BJ (cell line): ENCODE measurements at regions not wholly inside any gene's neighbourhood (a gene's known extent, or its start where the extent isn't known, plus 50 kb on each side); places are given as distances from the start of the nearest gene placed in this dataset.
"Not testable (repeated sequence)": the region's sequence is repeated elsewhere in the genome, so short reads cannot be mapped to it uniquely, and the experiment has no call there.

Experiments used
- CTCF ChIA-PET: fragments of 350-600 bp; formaldehyde crosslinking; extraction: SDS; loops from one replicate; lab custom pipeline; 2021; ENCODE audit warnings: antibody characterized with exemption, inconsistent platforms; lab: Yijun Ruan, JAX
- POLR2A ChIA-PET: fragments of 300-600 bp; sonication (Branson Sonifier 250); formaldehyde crosslinking; extraction: SDS; loops from one replicate; lab custom pipeline; 2021; ENCODE audit warnings: antibody characterized with exemption; lab: Charles Lee
- DNase-seq: peaks from one replicate; pipeline ENCODE4 v3.0.0-alpha.2; 2011; ENCODE audit warnings: low read depth
- H3K27me3 ChIP-seq: 2 replicates; pipeline ENCODE4 v1.6.0; 2011; ENCODE audit warnings: low read length; ENCODE audit not compliant: control insufficient read depth, insufficient read depth
- H3K36me3 ChIP-seq: 2 replicates; pipeline ENCODE4 v1.5.1; 2011; ENCODE audit warnings: low read length; ENCODE audit not compliant: control insufficient read depth, insufficient read depth
- H3K4me3 ChIP-seq: 2 replicates; pipeline ENCODE4 v1.5.1; 2011; ENCODE audit warnings: low read depth, mild to moderate bottlenecking, control low read depth, low read length
- TF ChIP-seq, protein P1 (sequence below): IDR thresholded peaks from 2 replicates; pipeline ENCODE4 v1.5.1; 2011; ENCODE audit warnings: low read depth, mild to moderate bottlenecking, control low read depth, inconsistent platforms, low read length, moderate library complexity; ENCODE audit not compliant: insufficient read depth

- no peaks in the 10 kb centered on the region for H3K36me3 ChIP-seq
- ChIA-PET POLR2A (no interaction called here), CTCF (no interaction called here)
- H3K4me3 ChIP-seq = no peak overlapping the region
- H3K27me3 ChIP-seq = no peaks in the 10 kb centered on the region
- DNase-seq = no peak
- TF ChIP-seq, protein P1, sequence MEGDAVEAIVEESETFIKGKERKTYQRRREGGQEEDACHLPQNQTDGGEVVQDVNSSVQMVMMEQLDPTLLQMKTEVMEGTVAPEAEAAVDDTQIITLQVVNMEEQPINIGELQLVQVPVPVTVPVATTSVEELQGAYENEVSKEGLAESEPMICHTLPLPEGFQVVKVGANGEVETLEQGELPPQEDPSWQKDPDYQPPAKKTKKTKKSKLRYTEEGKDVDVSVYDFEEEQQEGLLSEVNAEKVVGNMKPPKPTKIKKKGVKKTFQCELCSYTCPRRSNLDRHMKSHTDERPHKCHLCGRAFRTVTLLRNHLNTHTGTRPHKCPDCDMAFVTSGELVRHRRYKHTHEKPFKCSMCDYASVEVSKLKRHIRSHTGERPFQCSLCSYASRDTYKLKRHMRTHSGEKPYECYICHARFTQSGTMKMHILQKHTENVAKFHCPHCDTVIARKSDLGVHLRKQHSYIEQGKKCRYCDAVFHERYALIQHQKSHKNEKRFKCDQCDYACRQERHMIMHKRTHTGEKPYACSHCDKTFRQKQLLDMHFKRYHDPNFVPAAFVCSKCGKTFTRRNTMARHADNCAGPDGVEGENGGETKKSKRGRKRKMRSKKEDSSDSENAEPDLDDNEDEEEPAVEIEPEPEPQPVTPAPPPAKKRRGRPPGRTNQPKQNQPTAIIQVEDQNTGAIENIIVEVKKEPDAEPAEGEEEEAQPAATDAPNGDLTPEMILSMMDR = no peak
These were observed 1657.7 kb upstream of the C9orf72 start for GRCh38 chr9:29230931-29231330.

GRCh38 chr9:29233193-29233592, 1659.9 kb upstream of the C9orf72 start:
- Histone ChIP-seq H3K27me3 (no peaks in the 10 kb centered on the region), H3K36me3 (no peaks in the 10 kb centered on the region), H3K4me3 (no peak overlapping the region)
- POLR2A ChIA-PET = no interaction called here
- CTCF ChIA-PET = no interaction called here
- no peak for DNase-seq
- TF ChIP-seq, protein P1 = no peak

GRCh38 chr9:29241320-29241719, 1668.0 kb upstream of the C9orf72 start:
- DNase-seq = no peak
- H3K4me3 ChIP-seq = no peak overlapping the region
- H3K36me3 ChIP-seq = no peaks in the 10 kb centered on the region
- ChIA-PET POLR2A (no interaction called here), CTCF (no interaction called here)
- H3K27me3 ChIP-seq = no peaks in the 10 kb centered on the region
- TF ChIP-seq, protein P1 = no peak

DNA sequence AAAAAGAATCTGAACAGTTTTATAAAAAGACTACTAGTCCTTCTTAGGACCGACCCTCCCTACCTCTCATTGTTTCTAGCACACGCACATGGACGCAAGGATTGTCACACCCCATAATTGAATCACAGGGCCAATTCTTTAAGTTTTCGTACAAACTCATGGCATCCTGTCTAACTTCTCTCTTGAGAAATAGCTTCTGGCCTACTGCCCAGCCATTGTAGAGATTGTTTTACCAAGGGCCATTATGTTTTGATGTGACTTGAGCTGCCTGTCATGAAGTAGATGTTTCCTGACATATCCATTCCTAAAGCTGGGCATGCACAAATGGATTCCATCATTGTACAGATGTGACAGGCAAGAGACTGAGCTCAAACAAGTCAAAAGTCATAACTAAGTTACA, 1672.1 kb upstream of the C9orf72 start:
- TF ChIP-seq, protein P1 = no peak
- Histone ChIP-seq H3K27me3 (no peaks in the 10 kb centered on the region), H3K36me3 (no peaks in the 10 kb centered on the region), H3K4me3 (no peak overlapping the region)
- no peak for DNase-seq
- CTCF ChIA-PET = no interaction called here
- POLR2A ChIA-PET = no interaction called here

GRCh38 chr9:29270400-29270799, 1697.1 kb upstream of the C9orf72 start:
- CTCF ChIA-PET, H3K36me3 ChIP-seq, POLR2A ChIA-PET, H3K27me3 ChIP-seq, H3K4me3 ChIP-seq, DNase-seq: not testable (repeated sequence)

DNA sequence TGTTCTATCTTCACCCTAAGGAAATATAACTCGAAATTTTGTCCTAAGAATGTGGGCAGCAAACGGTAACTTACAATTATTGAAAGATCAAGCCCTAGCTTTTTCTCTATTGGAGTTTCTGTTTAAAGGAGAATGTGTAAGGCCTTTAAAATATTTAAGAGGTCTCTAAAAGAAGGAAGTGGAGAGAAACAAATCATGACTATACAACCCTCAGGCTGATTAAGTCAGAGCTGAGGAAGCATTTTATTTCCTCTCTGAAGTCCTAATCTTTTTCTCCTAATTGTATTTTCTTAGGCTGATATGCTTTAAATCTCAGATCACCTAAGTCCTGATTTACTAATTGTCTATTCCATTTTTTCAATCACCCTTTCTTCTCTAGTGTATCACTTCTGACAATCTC, 1708.8 kb upstream of the C9orf72 start:
- CTCF ChIA-PET = no interaction called here
- POLR2A ChIA-PET = no interaction called here
- Histone ChIP-seq H3K36me3 (no peaks in the 10 kb centered on the region), H3K4me3 (no peak overlapping the region), H3K27me3 (no peaks in the 10 kb centered on the region)
- no peak for DNase-seq
- TF ChIP-seq, protein P1 = no peak
